ENCODE measurements at regions not wholly inside any gene's neighbourhood (a gene's known extent, or its start where the extent isn't known, plus 50 kb on each side); places are given as distances from the start of the nearest gene placed in this dataset.
"Not testable (repeated sequence)": the region's sequence is repeated elsewhere in the genome, so short reads cannot be mapped to it uniquely, and the experiment has no call there.

- no peak for DNase-seq
Measured at GRCh38 chr14:37712976-37713431, 117.6 kb downstream of the TTC6 start.

- no peak for DNase-seq
Measured at GRCh38 chr14:37720131-37720530, 124.7 kb downstream of the TTC6 start.

GRCh38 chr14:37721976-37722659 lies 126.7 kb downstream of the TTC6 start:
- peak; percentile 43 for DNase-seq

GRCh38 chr14:37723515-37723914 lies 128.1 kb downstream of the TTC6 start:
- no peak for DNase-seq

- no peak for DNase-seq
Measured at GRCh38 chr14:37726708-37727107, 131.3 kb downstream of the TTC6 start.

GRCh38 chr14:37729218-37729617 lies 133.8 kb downstream of the TTC6 start:
- DNase-seq: no peak

GRCh38 chr14:37731094-37731493 lies 135.7 kb downstream of the TTC6 start:
- DNase-seq: no peak

GRCh38 chr14:37745657-37746056 lies 150.2 kb downstream of the TTC6 start:
- DNase-seq: no peak

GRCh38 chr14:37746140-37746832 lies 150.9 kb downstream of the TTC6 start:
- DNase-seq: no peak

GRCh38 chr14:37753459-37753858 lies 158.0 kb downstream of the TTC6 start:
- no peak for DNase-seq

- DNase-seq: not testable (repeated sequence)
Measured at GRCh38 chr14:37760275-37760674, 164.8 kb downstream of the TTC6 start.

- no peak for DNase-seq
Measured at GRCh38 chr14:37763266-37763665, 167.8 kb downstream of the TTC6 start.

GRCh38 chr14:37772283-37772682 lies 176.9 kb downstream of the TTC6 start:
- DNase-seq: not testable (repeated sequence)

GRCh38 chr14:37776791-37777499 lies 181.5 kb downstream of the TTC6 start:
- DNase-seq: no peak

- no peak for DNase-seq
Measured at GRCh38 chr14:37778135-37778943, 182.9 kb downstream of the TTC6 start.

- no peak for DNase-seq
Measured at GRCh38 chr14:37779480-37779879, 184.1 kb downstream of the TTC6 start.

GRCh38 chr14:37780731-37781130 lies 185.3 kb downstream of the TTC6 start:
- not testable (repeated sequence) for DNase-seq

GRCh38 chr14:37784203-37784826 lies 188.9 kb downstream of the TTC6 start:
- not testable (repeated sequence) for DNase-seq

- DNase-seq: not testable (repeated sequence)
Measured at GRCh38 chr14:37784827-37785223, 189.4 kb downstream of the TTC6 start.

GRCh38 chr14:37785298-37785697 lies 189.9 kb downstream of the TTC6 start:
- DNase-seq: not testable (repeated sequence)

- not testable (repeated sequence) for DNase-seq
Measured at GRCh38 chr14:37786114-37786625, 190.7 kb downstream of the TTC6 start.

GRCh38 chr14:37787879-37788494 lies 192.6 kb downstream of the TTC6 start:
- no peak for DNase-seq
